Renal cortex interstitium (tissue), 11 donors: ENCODE measurements at regions not wholly inside any gene's neighbourhood (a gene's known extent, or its start where the extent isn't known, plus 50 kb on each side); places are given as distances from the start of the nearest gene placed in this dataset.
"Not testable (repeated sequence)": the region's sequence is repeated elsewhere in the genome, so short reads cannot be mapped to it uniquely, and the experiment has no call there.

Source experiments
- DNase-seq, 11 donors: peaks; one replicate each; pipeline ENCODE4 v3.0.0-alpha.2; 2013; ENCODE audit warnings: low read depth in 9 of 11, low spot score in 4 of 11; ENCODE audit errors: extremely low read depth in 1 of 11

DNA sequence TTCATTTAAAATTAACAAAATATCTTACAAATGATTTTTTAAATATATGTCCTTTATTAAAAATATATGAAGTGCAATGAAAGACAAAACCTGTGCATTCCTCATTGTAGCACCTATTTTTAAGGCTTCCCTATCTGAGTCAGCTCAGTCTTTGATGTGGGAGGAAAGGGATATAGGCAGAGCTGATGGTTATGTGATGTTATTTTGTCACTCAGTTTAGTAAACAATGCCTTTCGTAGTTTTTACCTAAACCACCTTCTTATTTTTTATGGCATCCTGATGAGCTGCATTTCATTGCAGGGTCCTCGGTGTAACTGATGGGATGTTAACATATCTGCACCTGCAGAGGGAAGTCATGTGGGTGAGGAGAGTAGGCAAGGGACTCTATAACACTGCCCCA, 58.9 kb upstream of the FRMD6 start:
- no peak for DNase-seq

DNA sequence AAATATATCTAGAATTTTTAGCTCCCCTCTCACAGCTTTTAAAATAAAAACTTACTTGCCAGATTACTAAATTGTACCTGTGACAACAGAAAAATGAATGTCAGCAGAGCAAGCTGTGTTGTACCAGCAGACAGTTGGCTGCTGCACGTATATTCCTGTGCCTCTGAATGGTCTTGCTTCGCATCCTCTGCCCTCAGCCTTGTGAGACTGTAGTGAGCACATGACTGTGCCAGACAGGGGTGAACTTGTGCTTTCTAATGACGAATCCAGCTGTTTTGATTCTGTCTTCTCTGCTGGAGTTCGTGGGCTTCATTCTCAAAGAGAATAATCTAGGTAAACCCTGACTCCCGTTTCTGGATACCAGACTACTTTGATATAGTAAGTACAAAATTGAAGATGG, 58.3 kb upstream of the FRMD6 start:
- no peak for DNase-seq

DNA sequence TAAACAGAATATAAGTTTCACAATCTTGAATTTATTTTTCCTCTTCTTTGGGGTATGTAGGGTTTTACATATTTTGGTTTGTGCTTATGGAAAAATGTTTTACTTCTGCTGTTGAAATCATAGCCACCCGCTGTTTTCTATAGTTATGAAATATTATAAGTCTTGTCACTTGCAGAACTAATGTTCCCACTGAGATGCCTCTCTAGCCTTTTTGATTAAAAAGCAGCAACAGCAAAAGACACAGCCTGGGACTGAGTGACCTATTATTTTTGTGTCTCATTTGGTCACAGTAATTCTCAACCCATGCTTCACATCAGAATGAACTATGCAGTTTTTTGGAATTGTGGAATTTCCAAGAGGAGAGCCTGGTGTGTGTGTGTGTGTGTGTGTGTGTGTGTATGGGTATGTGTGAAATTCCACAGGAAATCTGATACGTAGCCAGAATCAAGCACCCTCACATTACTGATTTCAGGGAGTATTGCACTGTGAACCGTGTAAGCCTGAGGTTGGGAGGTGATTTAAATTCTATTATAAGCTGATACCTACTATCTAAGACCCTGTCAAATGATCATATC, 55.7 kb upstream of the FRMD6 start:
- DNase-seq = no peak

DNA sequence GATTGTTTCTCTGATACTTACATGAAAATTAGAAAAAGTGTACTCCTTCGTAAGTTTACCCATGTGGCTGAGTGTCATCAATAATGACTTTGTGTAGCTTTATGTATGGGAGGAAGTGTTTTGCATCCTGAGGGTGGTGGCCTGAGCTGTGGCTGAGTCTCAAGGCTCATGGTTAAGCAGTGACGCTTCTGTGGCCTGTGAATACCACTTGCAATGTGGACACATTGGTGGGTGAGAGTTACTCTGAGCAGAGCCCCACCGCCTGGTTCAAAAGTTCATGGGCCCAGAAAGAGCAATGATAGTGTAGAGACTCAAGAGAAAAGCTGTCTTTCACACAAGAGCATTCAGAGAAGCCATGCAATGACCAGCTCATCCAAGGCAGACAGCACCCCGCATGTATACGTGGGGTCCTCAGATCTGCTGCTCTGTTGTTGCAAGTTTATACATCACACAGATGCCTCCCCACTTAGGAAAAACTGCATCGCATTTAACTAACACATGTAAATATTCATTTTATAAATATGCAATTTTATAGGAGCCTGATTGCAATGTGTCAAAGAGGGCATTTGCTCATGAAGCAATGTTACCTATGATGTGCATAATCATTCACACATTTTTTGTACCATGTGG, 55.1 kb upstream of the FRMD6 start:
- no peak for DNase-seq

DNA sequence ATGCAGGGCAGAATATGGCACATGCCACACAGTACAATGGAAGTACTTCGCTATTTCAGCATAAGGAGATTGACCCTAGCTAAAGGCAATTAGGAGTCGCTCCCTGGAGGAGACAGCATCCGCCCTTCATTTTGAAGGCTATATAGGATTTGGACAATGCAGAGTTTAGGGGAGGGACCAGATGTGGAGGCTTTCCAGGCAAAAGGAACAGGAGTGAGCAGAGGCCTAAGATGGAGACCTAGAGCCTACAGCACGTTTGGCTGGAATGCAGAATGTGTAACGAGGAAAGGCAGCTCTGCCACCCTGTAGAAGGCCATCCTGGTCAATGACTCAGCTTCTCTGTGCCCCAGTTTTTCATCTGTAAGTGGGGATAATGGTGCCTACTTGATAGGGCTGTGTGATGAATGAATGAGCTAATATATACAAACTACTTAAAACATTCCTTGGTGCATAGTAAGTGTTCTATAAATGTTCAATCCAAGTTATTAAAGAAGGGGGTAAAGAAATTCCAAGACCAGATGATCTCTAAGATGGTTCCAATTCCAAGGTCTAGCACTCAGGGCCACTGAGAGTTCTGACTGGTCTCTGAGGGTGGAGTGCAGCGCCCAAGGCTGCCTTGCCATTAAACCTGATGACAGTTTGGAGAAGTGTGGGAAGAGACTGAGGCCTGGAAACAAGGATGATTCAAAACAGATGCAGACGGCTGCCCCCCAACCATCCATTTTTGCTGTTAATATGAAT, 54.3 kb upstream of the FRMD6 start:
- no peak for DNase-seq

DNA sequence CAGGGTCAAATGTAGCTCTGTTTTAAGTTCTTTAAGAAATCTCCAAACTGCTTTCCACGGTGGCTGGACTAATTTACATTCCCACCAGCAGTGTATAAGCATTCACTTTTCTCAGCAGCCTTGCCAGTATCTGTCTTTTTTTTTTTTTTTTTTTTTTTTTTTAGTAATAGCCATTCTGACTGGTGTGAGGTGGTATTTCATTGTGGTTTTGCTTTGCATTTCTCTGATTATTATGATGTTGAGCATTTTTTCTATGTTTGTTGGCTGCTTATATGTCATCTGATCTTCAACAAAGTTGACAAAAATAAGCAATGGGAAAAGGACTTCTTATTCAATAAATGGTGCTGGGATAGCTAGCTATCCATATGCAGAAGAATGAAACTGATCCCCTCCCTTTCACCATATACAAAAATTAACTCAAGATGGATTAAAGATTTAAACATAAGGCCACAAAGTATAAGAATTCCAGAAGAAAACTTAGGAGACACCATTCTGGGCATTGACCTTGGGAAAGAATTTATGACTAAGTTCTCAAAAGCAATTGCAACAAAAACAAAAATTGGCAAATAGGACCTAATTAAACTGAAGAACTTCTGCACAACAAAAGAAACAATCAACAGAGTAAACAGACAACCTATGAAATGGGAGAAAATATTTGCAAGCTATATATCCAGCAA, 52.6 kb upstream of the FRMD6 start:
- not testable (repeated sequence) for DNase-seq

DNA sequence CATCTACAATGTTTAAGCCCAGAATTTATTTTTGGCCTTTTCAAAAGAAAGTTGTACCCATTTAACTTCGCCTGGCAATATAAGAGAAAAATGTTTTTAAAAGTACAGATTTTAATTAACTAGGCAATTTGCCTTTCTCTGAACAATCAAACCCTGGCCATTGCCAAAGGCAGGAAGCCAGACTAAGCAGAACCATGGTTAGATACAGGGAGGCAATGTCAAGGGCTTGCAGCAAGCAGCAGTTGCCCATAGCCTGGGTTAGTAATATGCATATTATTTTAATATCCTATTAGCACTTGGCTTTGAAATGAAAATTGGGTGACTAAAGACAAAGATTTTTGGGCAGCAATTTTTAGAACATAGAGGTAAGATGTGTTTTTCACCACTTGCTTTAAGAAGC, 51.1 kb upstream of the FRMD6 start:
- no peak for DNase-seq
